WTC11 (cell line): ENCODE measurements at regions not wholly inside any gene's neighbourhood (a gene's known extent, or its start where the extent isn't known, plus 50 kb on each side); places are given as distances from the start of the nearest gene placed in this dataset.

Source experiments
- ATF2 ChIP-seq: sonication (generic); formaldehyde crosslinking; IDR thresholded peaks from 2 replicates; pipeline ENCODE4 v1.8.1; 2022; ENCODE audit warnings: low read depth, missing genetic modification reagents, borderline replicate concordance
- FOXP4 ChIP-seq: sonication (generic); formaldehyde crosslinking; IDR thresholded peaks from 2 replicates; pipeline ENCODE4 v1.8.0; 2022; ENCODE audit warnings: mild to moderate bottlenecking, missing genetic modification reagents
- MYBL2 ChIP-seq: sonication (generic); formaldehyde crosslinking; IDR thresholded peaks from 2 replicates; pipeline ENCODE4 v1.8.1; 2023; ENCODE audit warnings: mild to moderate bottlenecking, moderate library complexity, missing genetic modification reagents
- NR2C2 ChIP-seq: sonication (generic); formaldehyde crosslinking; IDR thresholded peaks from 2 replicates; pipeline ENCODE4 v1.8.0; 2022; ENCODE audit warnings: mild to moderate bottlenecking, missing genetic modification reagents
- SMAD3 ChIP-seq: sonication (generic); formaldehyde crosslinking; IDR thresholded peaks from 2 replicates; pipeline ENCODE4 v1.8.0; 2022; ENCODE audit warnings: missing genetic modification reagents, mild to moderate bottlenecking, borderline replicate concordance
- ZSCAN18 ChIP-seq: fragments of 250-450 bp; sonication (Bioruptor Pico); IDR thresholded peaks from 2 replicates; pipeline ENCODE4 v2.1.2; 2022; ENCODE audit warnings: mild to moderate bottlenecking, moderate library complexity
- TF ChIP-seq, protein P1 (sequence below): fragments of 200-600 bp; IDR thresholded peaks from 2 replicates; pipeline ENCODE4 v1.8.0; 2022; ENCODE audit warnings: antibody characterized with exemption

DNA sequence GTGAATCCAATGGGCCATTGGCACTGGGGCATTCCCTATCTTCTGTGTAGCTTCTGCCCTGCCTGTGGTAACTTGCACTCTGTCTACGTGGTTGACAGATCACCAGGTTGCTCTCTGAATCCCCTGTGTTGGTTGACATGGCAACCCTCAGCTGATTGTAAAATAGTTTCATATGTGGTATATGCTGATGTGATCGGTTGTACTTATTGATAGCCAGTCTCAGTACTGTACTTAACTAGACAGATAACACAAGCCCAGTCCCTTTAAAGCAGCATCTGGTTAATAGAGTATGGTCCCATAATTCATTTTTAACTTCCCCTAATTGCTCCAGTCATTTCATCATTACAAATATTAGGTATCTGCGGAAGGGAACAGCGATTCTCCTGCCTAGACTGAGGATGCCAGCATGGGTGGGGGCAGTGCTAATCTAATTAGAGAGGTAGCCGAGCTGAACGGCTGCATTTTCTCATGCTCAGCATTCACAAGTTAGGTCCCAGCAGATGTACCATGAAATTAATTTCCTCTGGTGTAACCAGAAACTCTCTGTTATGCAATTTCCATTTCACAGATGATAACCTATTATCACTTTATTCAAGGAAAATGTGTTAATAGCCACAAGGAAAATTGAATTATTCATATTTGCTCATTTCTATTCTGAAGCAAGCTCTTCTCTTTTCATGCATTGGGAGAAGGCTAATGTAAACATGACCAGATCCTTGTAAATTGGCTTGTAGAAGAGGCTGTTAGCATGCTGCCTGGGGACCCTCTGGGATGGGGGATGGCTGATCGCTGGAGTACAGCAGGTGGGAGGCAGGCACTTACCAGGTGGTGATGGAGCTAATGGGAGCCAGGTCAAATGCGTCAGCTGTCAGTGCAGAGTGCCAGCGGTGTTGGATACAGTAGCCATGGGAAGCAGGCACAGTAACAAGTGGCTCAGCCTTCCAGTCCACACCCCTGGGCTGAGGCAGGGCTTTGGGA is 608.3 kb downstream of the GALR1 start:
- TF ChIP-seq ZSCAN18 (CRISPR knock-in tag) (no peak), FOXP4 (CRISPR knock-in tag) (no peak), NR2C2 (no peak), SMAD3 (CRISPR knock-in tag) (no peak), ATF2 (CRISPR knock-in tag) (no peak), MYBL2 (no peak)
- TF ChIP-seq, protein P1, sequence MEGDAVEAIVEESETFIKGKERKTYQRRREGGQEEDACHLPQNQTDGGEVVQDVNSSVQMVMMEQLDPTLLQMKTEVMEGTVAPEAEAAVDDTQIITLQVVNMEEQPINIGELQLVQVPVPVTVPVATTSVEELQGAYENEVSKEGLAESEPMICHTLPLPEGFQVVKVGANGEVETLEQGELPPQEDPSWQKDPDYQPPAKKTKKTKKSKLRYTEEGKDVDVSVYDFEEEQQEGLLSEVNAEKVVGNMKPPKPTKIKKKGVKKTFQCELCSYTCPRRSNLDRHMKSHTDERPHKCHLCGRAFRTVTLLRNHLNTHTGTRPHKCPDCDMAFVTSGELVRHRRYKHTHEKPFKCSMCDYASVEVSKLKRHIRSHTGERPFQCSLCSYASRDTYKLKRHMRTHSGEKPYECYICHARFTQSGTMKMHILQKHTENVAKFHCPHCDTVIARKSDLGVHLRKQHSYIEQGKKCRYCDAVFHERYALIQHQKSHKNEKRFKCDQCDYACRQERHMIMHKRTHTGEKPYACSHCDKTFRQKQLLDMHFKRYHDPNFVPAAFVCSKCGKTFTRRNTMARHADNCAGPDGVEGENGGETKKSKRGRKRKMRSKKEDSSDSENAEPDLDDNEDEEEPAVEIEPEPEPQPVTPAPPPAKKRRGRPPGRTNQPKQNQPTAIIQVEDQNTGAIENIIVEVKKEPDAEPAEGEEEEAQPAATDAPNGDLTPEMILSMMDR: no peak
